Heart right ventricle (tissue), 16 donors: ENCODE measurements at regions not wholly inside any gene's neighbourhood (a gene's known extent, or its start where the extent isn't known, plus 50 kb on each side); places are given as distances from the start of the nearest gene placed in this dataset.
"Not testable (repeated sequence)": the region's sequence is repeated elsewhere in the genome, so short reads cannot be mapped to it uniquely, and the experiment has no call there.

Source experiments
- ATAC-seq, 8 donors: fragments of 200-7000 bp; cut with Tn5 transposase; one replicate each; pipeline ENCODE4 v1.9.1; 2020; ENCODE audit warnings: mild to moderate bottlenecking in 8 of 8, moderate library complexity in 8 of 8, moderate number of reproducible peaks in 1 of 8
- DNase-seq, 2 donors: peaks; one replicate each; pipeline ENCODE4 v3.0.0-alpha.2; 2020
- H3K27ac ChIP-seq, 10 donors: fragments of 200-600 bp; sonication (generic) in 2 of 10; one replicate each; pipeline versions ENCODE4 v1.5.0 to v1.8.0; 2020 to 2022; ENCODE audit warnings: mild to moderate bottlenecking in 3 of 10
- H3K27me3 ChIP-seq, 7 donors: fragments of 200-600 bp; one replicate each; pipeline ENCODE4 v1.8.0; 2021 to 2022; ENCODE audit warnings: mild to moderate bottlenecking in 2 of 7
- H3K36me3 ChIP-seq, 9 donors: fragments of 200-600 bp; sonication (generic) in 1 of 9; one replicate each; pipeline versions ENCODE4 v1.5.0 to v1.8.0; 2020 to 2022; ENCODE audit warnings: mild to moderate bottlenecking in 2 of 9
- H3K4me1 ChIP-seq, 9 donors: fragments of 200-600 bp; sonication (generic) in 1 of 9; one replicate each; pipeline versions ENCODE4 v1.5.0 to v1.8.0; 2020 to 2022; ENCODE audit warnings: mild to moderate bottlenecking in 4 of 9
- H3K4me3 ChIP-seq, 10 donors: fragments of 200-600 bp; sonication (generic) in 2 of 10; one replicate each; pipeline versions ENCODE4 v1.5.0 to v1.8.0; 2020 to 2022; ENCODE audit warnings: mild to moderate bottlenecking in 7 of 10, moderate library complexity in 2 of 10
- H3K9me3 ChIP-seq, 11 donors: fragments of 200-600 bp in 10 of 11; sonication (generic) in 2 of 11; one replicate each; pipeline versions ENCODE4 v1.5.0 to v1.8.0; 2013 to 2022; ENCODE audit warnings: mild to moderate bottlenecking in 2 of 11, control low read depth in 1 of 11, moderate library complexity in 1 of 11
- CTCF ChIP-seq, 9 donors: fragments of 200-600 bp; sonication (generic) in 2 of 9; IDR thresholded peaks; one replicate each; pipeline versions ENCODE4 v1.5.0 to v1.8.0; 2021 to 2022; ENCODE audit warnings: antibody characterized with exemption in 9 of 9, mild to moderate bottlenecking in 5 of 9, moderate library complexity in 1 of 9
- WGBS, 2 donors: extraction: QIAGEN DNeasy Blood & Tissue Kit; methylation state at CpG; one replicate each; pipeline ENCODE4 v1.1.7; 2013; ENCODE audit warnings: inconsistent platforms in 1 of 2; 5-methylcytosine and 5-hydroxymethylcytosine counted together
- intact Hi-C, 10 donors: fragments of 100-400 bp; cut with DNase I; formaldehyde crosslinking; loops; one replicate each; pipeline versions ENCODE4 v1.11.1 to v1.14.2; 2022
- donor health status: Arrhythmogenic right ventricular cardiomyopathy.
- donor health status: ischemic (EF 13 %, LVEDD 7.1; RV severe dilation, severe dysfunction).
- donor health status: healthy with polysubstance abuse.
- donor health status: DM: no; HTN: yes; CAD: no.
- donor health status: DM: no; HTN: no; CAD: no.
- donor health status: ischemic (EF 25% LVEDD 6.9; RV normal size, moderate dysfunction).
- donor health status: ischemic (EF 25% LVEDD 5.7; RV mildly dilated, moderate dysfunction).
- donor health status: healthy.
- donor health status: DM: yes; HTN: yes; CAD: no.
- donor health status: Ischemic cardiomyopathy.
- donor health status: ischemic (EF 35%, LVEDD 5.7; RV mildly dilated, moderate dysfunction).
- donor health status: nonischemic (EF 11% LVEDD 7.7; RV severe dilation, severe dysfunction).
- donor health status: DM: yes; HTN: yes; CAD: no.
- donor health status: PGD.
- donor health status: ischemic (EF 29% LVEDD 5.4; RV normal size, mild dysfunction).
- donor health status: nonischemic (EF 23%, LVEDD 6.1; RV moderate dilation, normal function).

- TF ChIP-seq CTCF (IDR thresholded peaks at IDR 0.05) = no peak
These were observed 111.6 kb downstream of the RAMP3 start for GRCh38 chr7:45269192-45269591.

GRCh38 chr7:45278763-45279398 lies 121.3 kb downstream of the RAMP3 start:
- intact Hi-C loops = no loop called here
- no peak for ATAC-seq
- 71 to 75% methylated on average over 4 of the region's 4 CpGs for WGBS, 2 donors

More at GRCh38 chr7:45269192-45269591, 111.6 kb downstream of the RAMP3 start:
- ATAC-seq = no peak
- intact Hi-C loops = no loop called here
- WGBS, 2 donors = 76 to 79% methylated on average over 2 of the region's 2 CpGs
- Histone ChIP-seq H3K9me3 (no peaks in the 10 kb centered on the region), H3K27ac (no peak overlapping the region), H3K4me1 (no peaks in the 10 kb centered on the region), H3K4me3 (no peak overlapping the region), H3K36me3 (no peaks in the 10 kb centered on the region), H3K27me3 (peaks cover 0 to 4% (median 0%) of the 10 kb centered on the region in 7 donors)
- DNase-seq = no peak

GRCh38 chr7:45289611-45290010 lies 132.0 kb downstream of the RAMP3 start:
- intact Hi-C loops = loop anchor here in 1 of 10 donors (5.0 kb wide), 1 partner anchor 73 kb away; no protein-coding TSS in a partner anchor
- Histone ChIP-seq H3K9me3 (peaks cover 0 to 15% (median 0%) of the 10 kb centered on the region in 11 donors), H3K4me1 (peaks cover 9 to 31% (median 19%) of the 10 kb centered on the region in 9 donors), H3K27ac (peak overlapping the region in 2 of 10 donors; percentile 33 to 42)
- not testable (repeated sequence) for ATAC-seq, H3K36me3 ChIP-seq, H3K27me3 ChIP-seq, H3K4me3 ChIP-seq, DNase-seq

More at GRCh38 chr7:45278763-45279398, 121.3 kb downstream of the RAMP3 start:
- no peak overlapping the region for H3K4me3 ChIP-seq
- H3K27ac ChIP-seq = no peak overlapping the region
- no peak for TF ChIP-seq CTCF (IDR thresholded peaks at IDR 0.05)
- no peak for DNase-seq
- H3K36me3 ChIP-seq = no peaks in the 10 kb centered on the region
- H3K9me3 ChIP-seq = no peaks in the 10 kb centered on the region
- no peaks in the 10 kb centered on the region for H3K27me3 ChIP-seq
- H3K4me1 ChIP-seq = no peaks in the 10 kb centered on the region

- intact Hi-C loops = loop anchor here in 1 of 10 donors (5.0 kb wide), 1 partner anchor 71 kb away; no protein-coding TSS in a partner anchor
- WGBS, 2 donors = 70 to 76% methylated on average over 3 of the region's 3 CpGs
These were observed 133.3 kb downstream of the RAMP3 start for GRCh38 chr7:45290880-45291279.

More at GRCh38 chr7:45290880-45291279, 133.3 kb downstream of the RAMP3 start:
- Histone ChIP-seq H3K4me3 (no peak overlapping the region), H3K36me3 (no peaks in the 10 kb centered on the region), H3K4me1 (peaks cover 9 to 34% (median 19%) of the 10 kb centered on the region in 9 donors), H3K27ac (peak overlapping the region in 1 of 10 donors; percentile 42), H3K9me3 (peaks cover 0 to 15% (median 0%) of the 10 kb centered on the region in 11 donors), H3K27me3 (no peaks in the 10 kb centered on the region)
- ATAC-seq = no peak
- DNase-seq = no peak
- no peak for TF ChIP-seq CTCF (IDR thresholded peaks at IDR 0.05)
